ENCODE measurements at regions not wholly inside any gene's neighbourhood (a gene's known extent, or its start where the extent isn't known, plus 50 kb on each side); places are given as distances from the start of the nearest gene placed in this dataset.

- no peak for DNase-seq (ENCODE audit: low read depth)
These were observed 522.4 kb downstream of the KCTD12 start for GRCh38 chr13:76363682-76364289.

DNA sequence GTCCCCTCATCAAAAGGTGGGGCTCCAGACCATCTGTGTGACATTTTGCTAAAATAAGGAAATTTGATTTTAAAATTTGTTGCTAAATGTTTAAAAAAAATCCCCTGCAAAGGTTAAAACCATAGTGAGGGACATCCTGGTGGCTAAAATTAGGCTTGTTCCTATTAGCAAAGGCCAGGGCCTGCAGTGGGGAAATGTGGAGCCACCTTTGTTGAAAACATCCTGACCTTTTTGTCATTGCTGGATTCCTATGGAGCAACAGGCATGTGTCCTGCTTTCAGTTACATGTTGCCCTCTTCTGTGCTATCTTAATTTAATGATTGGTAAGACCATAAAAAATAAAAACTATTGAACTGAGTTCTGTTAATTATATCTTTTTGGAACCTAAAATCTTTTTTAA, 524.3 kb downstream of the KCTD12 start:
- DNase-seq (ENCODE audit: low read depth): no peak

GRCh38 chr13:76351541-76352229, 534.5 kb downstream of the KCTD12 start:
- DNase-seq (ENCODE audit: low read depth): no peak

DNA sequence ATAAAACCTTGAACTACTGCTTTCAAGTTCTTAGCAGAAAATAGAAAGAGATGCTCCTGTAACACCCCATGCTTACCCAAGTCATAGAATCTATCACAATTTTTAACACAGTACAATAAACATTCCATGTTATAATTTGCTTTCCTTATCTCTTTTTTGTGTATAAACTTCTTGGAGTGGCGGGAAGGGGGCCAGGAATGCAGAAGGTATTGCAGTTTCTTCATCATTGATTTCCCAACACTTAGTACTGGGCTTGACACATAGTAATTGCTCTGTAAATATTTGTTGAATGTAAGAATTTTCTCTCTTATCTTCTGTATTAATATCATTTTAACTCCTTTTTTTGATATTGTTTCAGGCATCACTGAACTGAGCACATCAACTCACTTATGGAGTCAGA, 535.8 kb downstream of the KCTD12 start:
- no peak for DNase-seq (ENCODE audit: low read depth)

DNA sequence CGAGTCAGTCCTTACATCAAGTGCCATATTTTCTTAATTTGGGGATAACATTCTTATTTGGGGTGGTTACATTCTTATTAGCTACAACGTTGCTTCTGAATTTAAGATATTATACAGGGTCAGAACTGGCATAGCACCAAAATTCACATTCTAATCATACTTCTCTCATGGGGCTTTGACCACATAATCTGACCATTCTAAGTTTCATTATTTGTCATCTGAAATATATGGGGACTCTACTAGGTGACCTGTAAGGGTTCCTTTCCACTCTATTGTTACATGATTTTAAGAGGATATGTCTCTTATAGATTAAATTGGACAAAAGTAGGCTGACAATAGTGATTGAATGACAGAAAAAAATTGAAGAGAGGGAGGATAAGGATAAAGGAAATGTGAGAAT, 536.5 kb downstream of the KCTD12 start:
- no peak for DNase-seq (ENCODE audit: low read depth)

- DNase-seq (ENCODE audit: low read depth): no peak
These were observed 546.6 kb downstream of the KCTD12 start for GRCh38 chr13:76339649-76340048.

DNA sequence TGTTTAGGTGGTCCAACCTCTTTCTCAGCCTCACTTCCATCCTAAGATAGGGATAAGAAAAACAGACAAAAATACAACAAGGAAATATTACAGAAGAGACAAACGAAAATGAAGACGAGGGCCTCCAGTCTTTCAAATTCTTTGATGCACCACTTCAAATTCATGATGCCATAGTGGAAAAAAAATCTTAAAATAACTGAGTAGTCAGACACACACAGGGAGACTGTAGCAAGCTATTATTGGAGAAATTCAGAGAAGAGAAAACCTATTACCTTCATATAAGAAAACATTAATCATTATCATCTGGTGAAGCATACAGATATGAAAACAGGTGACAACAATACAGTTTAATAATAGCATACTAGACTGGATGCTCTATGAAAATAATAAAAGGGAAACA, 548.2 kb downstream of the KCTD12 start:
- DNase-seq (ENCODE audit: low read depth): no peak

GRCh38 chr13:76336889-76337844, 549.0 kb downstream of the KCTD12 start:
- DNase-seq (ENCODE audit: low read depth): no peak

- no peak for DNase-seq (ENCODE audit: low read depth)
These were observed 550.7 kb downstream of the KCTD12 start for GRCh38 chr13:76335463-76335862.

GRCh38 chr13:76331943-76332712, 554.1 kb downstream of the KCTD12 start:
- no peak for DNase-seq (ENCODE audit: low read depth)

GRCh38 chr13:76330761-76331160, 555.4 kb downstream of the KCTD12 start:
- no peak for DNase-seq (ENCODE audit: low read depth)

GRCh38 chr13:76329866-76330580, 556.2 kb downstream of the KCTD12 start:
- DNase-seq (ENCODE audit: low read depth): no peak

DNA sequence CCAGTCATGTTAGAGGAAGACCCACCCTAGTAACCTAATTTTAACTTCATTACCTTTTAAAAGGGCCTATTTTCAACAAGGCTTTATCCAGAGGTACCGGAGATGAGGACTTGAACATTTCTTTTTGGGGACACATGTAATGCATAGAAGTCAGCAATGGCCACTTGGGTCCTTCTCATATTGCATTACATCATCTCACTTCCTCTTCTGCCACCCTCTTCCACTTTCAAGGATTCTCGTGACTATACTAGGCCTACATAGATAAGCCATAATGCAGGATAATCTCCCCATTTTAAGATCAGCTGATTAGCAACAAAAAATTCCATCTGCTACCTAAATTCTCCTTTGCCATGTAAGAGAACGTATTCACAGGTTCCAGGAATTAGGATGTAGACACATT, 557.2 kb downstream of the KCTD12 start:
- no peak for DNase-seq (ENCODE audit: low read depth)

- DNase-seq (ENCODE audit: low read depth): no peak
These were observed 559.9 kb downstream of the KCTD12 start for GRCh38 chr13:76326343-76326742.

GRCh38 chr13:76319921-76320320, 566.3 kb downstream of the KCTD12 start:
- DNase-seq (ENCODE audit: low read depth): no peak

GRCh38 chr13:76316998-76317527, 569.1 kb downstream of the KCTD12 start:
- DNase-seq (ENCODE audit: low read depth): no peak

DNA sequence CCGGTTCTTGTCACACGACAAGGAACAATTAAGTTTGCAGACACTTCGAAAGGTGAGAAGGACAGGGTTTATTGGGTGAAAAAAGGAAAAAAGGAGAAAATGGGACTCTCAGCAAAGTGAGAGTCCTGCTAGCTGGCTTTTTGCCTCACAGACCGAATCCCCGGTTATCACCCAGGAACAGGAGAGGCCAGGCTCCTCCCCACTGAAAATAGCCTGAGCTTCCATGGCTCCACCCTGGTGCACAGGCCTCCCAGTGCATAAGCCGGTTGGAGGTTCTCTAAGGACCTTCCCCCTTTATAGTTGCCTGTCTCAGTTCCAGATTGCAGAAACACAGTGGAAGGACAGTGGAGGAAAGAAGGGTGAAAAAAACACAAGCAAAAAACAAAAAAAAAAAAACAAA, 571.7 kb downstream of the KCTD12 start:
- no peak for DNase-seq (ENCODE audit: low read depth)

DNA sequence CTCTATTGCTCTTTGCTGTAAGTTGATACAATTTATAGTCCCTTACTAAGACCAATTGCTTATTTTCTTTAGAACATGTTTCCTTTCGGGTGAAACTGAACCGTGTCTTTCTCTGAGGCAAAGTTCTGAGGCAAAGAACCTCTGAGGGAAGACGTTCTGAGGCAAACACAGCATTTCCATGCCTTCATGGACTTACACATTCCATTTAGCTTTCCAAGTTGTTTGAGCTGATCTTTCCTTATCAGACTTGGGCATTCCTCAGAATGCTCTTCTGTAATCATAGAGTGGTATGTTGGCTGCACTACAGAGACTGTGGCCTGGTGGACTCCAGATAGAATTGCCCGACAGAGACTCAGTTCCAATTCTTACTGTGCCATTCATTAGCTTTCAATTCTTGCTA, 579.1 kb downstream of the KCTD12 start:
- no peak for DNase-seq (ENCODE audit: low read depth)

DNA sequence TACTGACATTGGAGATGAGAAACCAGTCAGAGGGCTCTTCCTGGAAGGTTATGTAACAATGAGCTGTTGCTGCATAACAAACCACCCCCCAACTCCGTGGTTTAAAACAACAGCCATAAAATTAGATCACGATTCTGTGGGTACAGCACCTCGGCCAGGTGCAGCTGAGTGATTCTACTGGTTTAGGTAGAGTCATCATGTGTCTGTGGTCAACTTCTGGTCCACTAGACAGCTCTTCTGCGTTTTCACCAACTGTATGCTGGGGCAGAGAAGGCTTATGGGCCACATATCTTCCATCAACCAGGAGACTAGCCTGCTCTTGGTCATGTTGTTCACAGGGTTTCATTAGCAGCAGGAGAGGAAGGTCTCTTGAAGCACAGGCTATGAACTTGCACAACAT, 585.5 kb downstream of the KCTD12 start:
- no peak for DNase-seq (ENCODE audit: low read depth)

GRCh38 chr13:76297331-76297730, 588.9 kb downstream of the KCTD12 start:
- no peak for DNase-seq (ENCODE audit: low read depth)

GRCh38 chr13:76296751-76297150, 589.5 kb downstream of the KCTD12 start:
- no peak for DNase-seq (ENCODE audit: low read depth)

All from HT1080 (cell line).